Gastroesophageal sphincter (tissue), 3 donors: ENCODE measurements at regions not wholly inside any gene's neighbourhood (a gene's known extent, or its start where the extent isn't known, plus 50 kb on each side); places are given as distances from the start of the nearest gene placed in this dataset.

Experiments used
- CTCF ChIP-seq, 4 experiments: fragments of 200-600 bp in 2 of 4; fragments of 450-650 bp in 2 of 4; sonication (generic) in 1 of 4; IDR thresholded peaks; one replicate each; pipeline ENCODE4 v1.5.1; 2017 to 2019; ENCODE audit warnings: antibody characterized with exemption in 4 of 4, mild to moderate bottlenecking in 2 of 4, moderate library complexity in 2 of 4
- POLR2A ChIP-seq, 2 donors: fragments of 450-650 bp; IDR thresholded peaks; one replicate each; pipeline ENCODE4 v1.6.1; 2017; ENCODE audit warnings: antibody characterized with exemption in 2 of 2, mild to moderate bottlenecking in 2 of 2, moderate library complexity in 1 of 2

DNA sequence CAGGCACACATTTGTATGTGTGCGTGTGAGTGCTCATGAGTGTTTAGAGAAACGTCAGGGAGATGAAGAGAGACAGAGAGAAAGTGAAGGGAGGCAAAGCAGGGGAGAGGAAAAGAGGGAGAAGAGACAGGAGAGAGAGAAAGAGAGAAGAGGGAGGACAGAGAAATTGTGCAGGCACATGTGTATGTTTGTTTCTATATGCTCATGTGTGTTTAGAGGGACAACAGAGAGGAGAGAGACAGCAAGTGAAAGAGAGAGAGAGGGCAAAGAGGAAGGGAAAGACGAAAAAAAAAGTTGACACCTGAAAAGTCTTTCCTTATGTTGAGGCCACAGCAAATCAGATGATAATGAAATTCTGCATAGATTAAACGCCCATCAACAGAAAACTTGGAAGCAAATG lies 541.1 kb downstream of the TNS1 start:
- TF ChIP-seq POLR2A (IDR thresholded peaks at IDR 0.05) = no peak
- TF ChIP-seq CTCF (IDR thresholded peaks at IDR 0.05) = no peak
